ENCODE measurements at regions not wholly inside any gene's neighbourhood (a gene's known extent, or its start where the extent isn't known, plus 50 kb on each side); places are given as distances from the start of the nearest gene placed in this dataset.

DNA sequence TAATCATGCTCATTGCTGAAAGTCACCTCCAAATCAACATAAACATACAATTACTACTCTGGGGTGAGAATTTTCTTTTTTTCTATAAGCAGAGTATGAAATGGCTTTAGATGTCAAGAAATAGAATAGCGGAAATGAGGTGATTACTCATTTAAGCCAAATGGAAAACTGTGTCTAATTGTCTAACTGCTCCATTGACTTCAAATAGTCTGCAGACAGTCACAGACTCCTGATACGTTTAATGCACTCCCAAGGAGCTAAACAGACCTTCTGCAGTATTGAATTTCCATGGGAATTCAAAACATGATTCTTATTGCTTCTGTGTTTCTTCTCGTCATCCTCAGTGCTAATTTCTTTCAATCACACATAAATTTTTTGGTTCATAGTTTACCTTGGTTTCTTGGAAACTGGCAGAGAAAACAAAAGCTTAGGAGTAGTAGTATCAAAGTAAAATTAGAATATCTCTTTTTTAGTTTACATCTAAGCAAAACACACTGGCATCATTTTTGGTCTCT lies 865.2 kb upstream of the SLC10A2 start:
- H3K27ac ChIP-seq (ENCODE audit: low read depth, low read length): no peak overlapping the region
- no peaks in the 10 kb centered on the region for H4K20me1 ChIP-seq (ENCODE audit: control insufficient read depth, insufficient read depth, low read depth, low read length)
- no peaks in the 10 kb centered on the region for H3K79me2 ChIP-seq (ENCODE audit: control insufficient read depth, low read length)
- no peaks in the 10 kb centered on the region for H3K9me2 ChIP-seq (replicated peaks; ENCODE audit: control insufficient read depth, low read length)
- no peaks in the 10 kb centered on the region for H3F3A ChIP-seq (ENCODE audit: control insufficient read depth, insufficient read depth)
- no peak overlapping the region for H3K4me3 ChIP-seq (ENCODE audit: low read length)
- TF ChIP-seq, protein P1, sequence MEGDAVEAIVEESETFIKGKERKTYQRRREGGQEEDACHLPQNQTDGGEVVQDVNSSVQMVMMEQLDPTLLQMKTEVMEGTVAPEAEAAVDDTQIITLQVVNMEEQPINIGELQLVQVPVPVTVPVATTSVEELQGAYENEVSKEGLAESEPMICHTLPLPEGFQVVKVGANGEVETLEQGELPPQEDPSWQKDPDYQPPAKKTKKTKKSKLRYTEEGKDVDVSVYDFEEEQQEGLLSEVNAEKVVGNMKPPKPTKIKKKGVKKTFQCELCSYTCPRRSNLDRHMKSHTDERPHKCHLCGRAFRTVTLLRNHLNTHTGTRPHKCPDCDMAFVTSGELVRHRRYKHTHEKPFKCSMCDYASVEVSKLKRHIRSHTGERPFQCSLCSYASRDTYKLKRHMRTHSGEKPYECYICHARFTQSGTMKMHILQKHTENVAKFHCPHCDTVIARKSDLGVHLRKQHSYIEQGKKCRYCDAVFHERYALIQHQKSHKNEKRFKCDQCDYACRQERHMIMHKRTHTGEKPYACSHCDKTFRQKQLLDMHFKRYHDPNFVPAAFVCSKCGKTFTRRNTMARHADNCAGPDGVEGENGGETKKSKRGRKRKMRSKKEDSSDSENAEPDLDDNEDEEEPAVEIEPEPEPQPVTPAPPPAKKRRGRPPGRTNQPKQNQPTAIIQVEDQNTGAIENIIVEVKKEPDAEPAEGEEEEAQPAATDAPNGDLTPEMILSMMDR (IDR thresholded peaks at IDR 0.05; ENCODE audit: low read depth, low read length, poor library complexity, severe bottlenecking): no peak
- no peaks in the 10 kb centered on the region for H3K9me3 ChIP-seq (ENCODE audit: control insufficient read depth, insufficient read depth, low read length)
- H3K27me3 ChIP-seq (ENCODE audit: control insufficient read depth, low read length): no peaks in the 10 kb centered on the region
- no peaks in the 10 kb centered on the region for H3K36me3 ChIP-seq (ENCODE audit: control insufficient read depth, low read length)
- no peaks in the 10 kb centered on the region for H3K4me1 ChIP-seq (ENCODE audit: control insufficient read depth, low read length)
- no peak overlapping the region for H3K4me2 ChIP-seq (ENCODE audit: low read length)

DNA sequence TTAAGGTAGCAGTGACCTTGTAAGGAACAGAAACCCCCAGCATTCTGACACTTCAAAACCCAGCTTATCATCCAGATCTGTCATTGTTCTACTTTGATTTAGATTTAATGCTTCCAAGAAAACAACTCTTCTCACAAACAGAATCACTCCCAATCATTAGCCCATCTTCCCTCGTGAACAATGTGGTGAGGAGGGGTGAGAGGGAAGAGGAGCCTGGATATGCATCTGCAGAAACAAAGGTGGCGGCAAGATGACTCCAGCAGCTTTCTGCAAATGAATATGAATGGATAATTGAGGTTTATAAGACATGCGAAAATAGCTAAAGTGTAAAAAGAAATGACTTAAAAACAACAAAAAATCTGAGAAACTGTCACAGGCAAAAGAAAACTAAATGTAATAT lies 859.9 kb upstream of the SLC10A2 start:
- no peak for TF ChIP-seq EZH2phosphoT487 (IDR thresholded peaks at IDR 0.05; ENCODE audit: borderline replicate concordance, low read length)
- TF ChIP-seq, protein P1 (IDR thresholded peaks at IDR 0.05; ENCODE audit: low read depth, low read length, poor library complexity, severe bottlenecking): no peak
- Histone ChIP-seq H3K27me3 (ENCODE audit: control insufficient read depth, low read length) (no peaks in the 10 kb centered on the region), H3K9me3 (ENCODE audit: control insufficient read depth, insufficient read depth, low read length) (no peaks in the 10 kb centered on the region), H3K4me2 (ENCODE audit: low read length) (no peak overlapping the region), H3K4me3 (ENCODE audit: low read length) (no peak overlapping the region), H3K9me2 (replicated peaks; ENCODE audit: control insufficient read depth, low read length) (no peaks in the 10 kb centered on the region), H3K36me3 (ENCODE audit: control insufficient read depth, low read length) (no peaks in the 10 kb centered on the region), H3F3A (ENCODE audit: control insufficient read depth, insufficient read depth) (no peaks in the 10 kb centered on the region), H4K20me1 (ENCODE audit: control insufficient read depth, insufficient read depth, low read depth, low read length) (no peaks in the 10 kb centered on the region), H3K27ac (ENCODE audit: low read depth, low read length) (no peak overlapping the region), H3K79me2 (ENCODE audit: control insufficient read depth, low read length) (no peaks in the 10 kb centered on the region), H3K4me1 (ENCODE audit: control insufficient read depth, low read length) (no peaks in the 10 kb centered on the region)

DNA sequence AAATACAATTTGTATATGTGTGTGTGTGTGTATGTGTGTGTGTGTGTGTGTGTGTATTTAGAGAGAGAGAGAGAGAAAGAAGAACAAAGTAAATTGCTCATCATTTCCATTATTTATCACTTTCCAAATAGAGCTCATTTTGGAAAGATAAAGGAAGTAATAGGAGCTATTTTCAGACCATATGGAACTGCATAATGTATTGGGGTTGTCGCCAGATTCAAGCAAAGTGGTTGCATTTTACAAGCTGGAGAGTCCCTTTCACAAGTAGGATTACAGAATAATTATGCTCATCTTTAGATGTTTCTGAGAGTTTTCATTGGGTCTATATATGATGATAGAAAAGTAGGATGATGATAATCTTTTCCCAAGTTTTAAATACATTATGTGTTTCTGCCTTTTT lies 842.7 kb upstream of the SLC10A2 start:
- H3K27me3 ChIP-seq (ENCODE audit: control insufficient read depth, low read length): no peaks in the 10 kb centered on the region
- H3K36me3 ChIP-seq (ENCODE audit: control insufficient read depth, low read length): no peaks in the 10 kb centered on the region
- H4K20me1 ChIP-seq (ENCODE audit: control insufficient read depth, insufficient read depth, low read depth, low read length): no peaks in the 10 kb centered on the region
- no peak overlapping the region for H3K27ac ChIP-seq (ENCODE audit: low read depth, low read length)
- no peaks in the 10 kb centered on the region for H3K9me2 ChIP-seq (replicated peaks; ENCODE audit: control insufficient read depth, low read length)
- H3K4me2 ChIP-seq (ENCODE audit: low read length): no peak overlapping the region
- TF ChIP-seq EZH2phosphoT487 (IDR thresholded peaks at IDR 0.05; ENCODE audit: borderline replicate concordance, low read length): no peak
- TF ChIP-seq, protein P1 (IDR thresholded peaks at IDR 0.05; ENCODE audit: low read depth, low read length, poor library complexity, severe bottlenecking): no peak
- no peak overlapping the region for H3K4me3 ChIP-seq (ENCODE audit: low read length)
- no peaks in the 10 kb centered on the region for H3F3A ChIP-seq (ENCODE audit: control insufficient read depth, insufficient read depth)
- H3K79me2 ChIP-seq (ENCODE audit: control insufficient read depth, low read length): no peaks in the 10 kb centered on the region
- H3K9me3 ChIP-seq (ENCODE audit: control insufficient read depth, insufficient read depth, low read length): no peaks in the 10 kb centered on the region
- no peaks in the 10 kb centered on the region for H3K4me1 ChIP-seq (ENCODE audit: control insufficient read depth, low read length)

DNA sequence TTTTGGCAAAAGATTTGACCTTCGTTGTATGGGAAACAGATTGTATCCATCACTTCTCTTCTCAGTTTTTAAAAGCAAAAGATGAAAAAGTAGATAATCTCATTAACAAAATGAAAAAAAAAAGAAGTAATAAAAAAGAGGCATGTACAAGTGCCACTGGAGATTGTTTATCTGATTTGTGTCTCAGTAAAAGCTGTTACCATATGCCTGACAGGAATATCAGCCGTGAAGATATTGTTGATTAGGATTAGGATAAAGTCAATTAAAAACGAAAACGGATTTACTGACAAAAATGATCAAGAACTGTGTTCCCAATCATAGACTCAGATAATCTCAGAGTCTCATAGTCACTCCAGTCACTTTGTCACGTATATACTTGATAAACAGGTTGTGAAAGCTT lies 842.1 kb upstream of the SLC10A2 start:
- Histone ChIP-seq H4K20me1 (ENCODE audit: control insufficient read depth, insufficient read depth, low read depth, low read length) (no peaks in the 10 kb centered on the region), H3K27me3 (ENCODE audit: control insufficient read depth, low read length) (no peaks in the 10 kb centered on the region), H3K79me2 (ENCODE audit: control insufficient read depth, low read length) (no peaks in the 10 kb centered on the region), H3K4me1 (ENCODE audit: control insufficient read depth, low read length) (no peaks in the 10 kb centered on the region), H3K4me3 (ENCODE audit: low read length) (no peak overlapping the region), H3K9me3 (ENCODE audit: control insufficient read depth, insufficient read depth, low read length) (no peaks in the 10 kb centered on the region), H3K4me2 (ENCODE audit: low read length) (no peak overlapping the region), H3K27ac (ENCODE audit: low read depth, low read length) (no peak overlapping the region), H3K9me2 (replicated peaks; ENCODE audit: control insufficient read depth, low read length) (no peaks in the 10 kb centered on the region), H3F3A (ENCODE audit: control insufficient read depth, insufficient read depth) (no peaks in the 10 kb centered on the region), H3K36me3 (ENCODE audit: control insufficient read depth, low read length) (no peaks in the 10 kb centered on the region)
- TF ChIP-seq, protein P1 (IDR thresholded peaks at IDR 0.05; ENCODE audit: low read depth, low read length, poor library complexity, severe bottlenecking): no peak
- no peak for TF ChIP-seq EZH2phosphoT487 (IDR thresholded peaks at IDR 0.05; ENCODE audit: borderline replicate concordance, low read length)
